Stimulated activated CD8-positive, alpha-beta memory T cell treated with anti-CD3 and anti-CD28 coated beads, Interleukin-4, amount 100 ng/mL, for 48 hours (primary cell): ENCODE measurements at regions not wholly inside any gene's neighbourhood (a gene's known extent, or its start where the extent isn't known, plus 50 kb on each side); places are given as distances from the start of the nearest gene placed in this dataset.

Experiments
- DNase-seq: peaks from one replicate; pipeline ENCODE4 v3.0.0-alpha.2; 2020

DNA sequence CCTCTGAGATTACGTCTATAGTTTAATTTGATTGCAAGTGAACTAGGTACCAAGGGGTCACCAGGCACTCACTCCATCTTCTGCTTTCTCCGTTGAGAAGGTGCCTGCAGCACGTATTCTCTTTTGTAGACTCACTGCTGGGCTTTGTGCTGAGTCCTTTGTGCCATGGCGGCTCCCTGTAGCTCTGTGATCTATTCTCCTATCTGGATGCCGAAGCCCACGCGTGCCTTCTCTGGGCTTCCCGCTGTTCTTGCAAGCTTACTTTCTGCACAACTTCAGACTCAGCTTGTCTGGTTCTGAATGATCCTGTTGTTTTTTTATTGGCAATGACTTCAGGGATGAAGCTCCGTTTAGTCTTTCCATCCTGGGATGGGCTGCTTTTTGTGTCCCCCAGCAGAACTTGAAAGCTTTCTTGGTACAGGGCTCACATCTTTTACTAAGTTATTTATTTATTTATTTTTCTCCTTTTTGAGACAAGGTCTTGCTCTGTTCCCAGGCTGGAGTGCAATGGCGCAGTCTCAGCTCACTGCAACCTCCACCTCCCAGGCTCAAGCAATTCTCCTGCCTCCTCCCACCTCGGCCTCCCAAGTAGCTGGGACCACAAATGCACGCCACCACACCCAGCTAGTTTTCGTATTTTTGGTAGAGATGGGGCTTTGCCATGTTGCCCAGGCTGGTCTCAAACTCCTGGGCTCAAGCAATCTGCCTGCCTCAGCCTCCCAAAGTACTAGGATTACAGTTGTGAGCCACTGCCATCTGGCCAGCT, 100.9 kb upstream of the NKX1-1 start:
- DNase-seq = no peak

DNA sequence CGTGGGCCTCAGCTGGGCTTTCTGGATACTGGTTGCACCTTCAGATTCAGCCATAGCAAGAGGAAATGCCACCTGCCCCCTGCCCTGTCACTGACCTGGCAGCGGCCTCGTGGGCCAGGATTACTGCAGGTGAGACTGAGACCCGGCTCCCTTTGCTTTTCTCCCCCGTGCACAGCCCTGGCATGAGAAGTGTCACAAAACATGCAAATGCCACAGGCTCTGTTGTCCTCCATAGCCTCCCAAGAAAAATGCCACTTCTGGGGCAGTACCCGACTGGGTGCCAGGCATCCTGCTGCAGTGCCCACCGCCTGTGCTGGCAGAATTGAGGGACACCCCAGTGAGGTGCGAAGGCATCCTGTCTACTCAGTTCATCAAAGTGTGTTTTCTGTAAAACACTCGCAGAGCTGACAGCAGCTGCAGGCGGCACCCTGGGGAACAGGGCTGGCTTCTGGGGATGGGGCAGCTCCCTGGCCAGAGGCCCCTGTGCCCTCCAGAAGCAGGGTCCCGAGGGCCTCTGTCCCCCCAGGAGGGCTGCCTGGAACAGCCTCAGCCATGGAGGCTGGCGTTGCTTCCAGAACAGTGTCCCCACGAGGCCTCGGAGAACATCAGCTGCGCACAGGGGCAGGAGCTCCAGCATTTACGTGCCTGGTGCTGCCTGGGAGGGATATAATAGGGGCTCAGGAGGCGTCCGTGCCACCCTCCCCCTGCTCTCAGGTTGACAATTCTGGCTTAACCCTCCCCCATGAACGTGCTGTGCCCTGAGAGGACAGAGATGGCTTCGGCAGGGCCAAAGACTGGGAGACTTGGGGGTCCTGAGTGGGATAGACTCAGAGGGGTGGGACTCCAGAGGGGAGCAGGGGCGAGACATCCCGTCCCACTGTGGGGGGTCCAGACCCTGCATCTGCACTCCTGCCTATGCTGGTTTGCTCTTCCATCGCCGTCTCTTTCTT, 99.5 kb upstream of the NKX1-1 start:
- DNase-seq = no peak

DNA sequence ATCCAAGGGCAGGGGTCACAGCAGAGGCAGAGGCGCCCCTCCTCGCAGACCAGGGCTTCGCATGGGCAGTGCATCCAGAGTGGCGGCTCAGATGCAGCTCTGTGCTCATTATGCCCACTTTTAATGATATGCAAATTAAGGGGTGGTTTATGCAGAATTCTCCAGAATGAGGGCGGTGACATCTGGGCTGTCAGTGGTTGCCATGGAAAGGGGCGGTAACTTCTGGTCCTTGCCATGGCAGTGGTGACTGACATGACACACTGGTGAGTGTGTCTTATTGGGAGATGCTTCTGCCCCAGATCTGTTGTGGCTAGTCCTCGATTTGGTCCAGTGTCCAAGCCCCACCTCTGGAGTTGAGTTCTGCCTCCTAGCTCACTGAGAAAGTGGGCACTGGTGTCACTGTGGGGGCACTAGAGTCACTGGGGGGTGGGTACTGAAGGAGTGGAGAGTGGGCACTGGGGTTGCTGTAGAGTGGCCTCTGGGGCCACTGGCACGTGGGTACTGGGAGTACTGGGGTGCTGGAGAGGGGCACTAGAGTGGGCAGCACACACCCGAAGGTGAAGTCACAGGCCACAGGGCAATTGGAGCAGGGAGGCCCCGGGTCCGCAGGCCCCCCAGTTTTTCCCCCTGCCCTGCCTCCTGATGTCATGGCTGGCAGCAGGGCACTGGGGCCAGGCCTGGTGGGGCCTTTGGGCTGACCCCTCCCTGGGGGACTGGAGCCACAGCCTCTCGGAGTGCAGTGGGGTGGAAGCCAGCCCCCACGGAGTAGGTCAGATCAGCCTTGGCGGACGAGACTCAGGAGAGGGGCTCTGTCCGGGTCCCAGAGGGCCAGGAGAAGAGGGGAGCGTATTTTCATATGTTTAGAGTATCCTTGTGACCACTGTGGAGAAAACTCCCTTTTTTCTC, 98.6 kb upstream of the NKX1-1 start:
- no peak for DNase-seq

DNA sequence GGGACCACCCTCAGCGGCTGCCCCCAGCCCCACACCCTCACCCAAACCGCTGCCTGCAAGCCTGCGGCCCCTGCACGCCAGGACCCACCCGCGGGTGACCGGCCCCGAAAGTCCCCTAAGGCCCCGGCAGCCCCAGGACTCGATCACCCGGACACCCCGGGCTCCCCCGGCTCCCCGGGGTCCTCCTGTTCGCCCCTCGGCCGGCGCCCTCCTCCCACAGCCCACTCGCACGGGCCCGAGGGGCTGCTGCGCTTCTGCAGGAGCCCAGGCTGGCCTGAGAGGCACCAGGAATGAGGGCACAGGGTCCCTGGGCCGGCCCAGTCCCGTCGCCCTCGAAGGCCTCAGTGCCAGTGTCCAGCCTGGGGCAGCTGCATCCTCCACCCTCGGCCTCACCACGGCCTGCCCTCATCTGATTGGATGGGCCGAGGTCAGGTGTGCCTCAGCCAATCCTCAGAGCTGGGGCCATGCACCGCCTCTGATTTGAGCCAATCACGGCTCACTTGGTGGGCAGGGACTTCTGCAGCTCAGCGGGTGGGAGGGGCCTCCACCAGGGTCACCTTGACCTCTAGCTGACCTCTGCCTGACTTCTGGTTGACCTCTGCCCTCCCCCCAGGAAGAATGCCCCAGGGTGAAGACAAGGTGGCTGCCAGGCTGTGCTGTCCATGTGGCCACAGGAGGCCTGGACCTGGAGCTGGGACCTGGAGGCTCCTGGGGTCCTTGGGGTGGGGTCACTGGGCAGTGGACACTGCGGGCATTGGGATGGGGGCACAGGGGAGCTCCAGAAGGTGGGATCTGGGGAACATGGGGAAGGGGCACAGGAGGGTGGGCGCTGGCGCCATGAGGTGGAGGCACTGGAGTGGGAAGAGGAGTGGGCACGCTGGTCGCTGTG, 97.6 kb upstream of the NKX1-1 start:
- no peak for DNase-seq

DNA sequence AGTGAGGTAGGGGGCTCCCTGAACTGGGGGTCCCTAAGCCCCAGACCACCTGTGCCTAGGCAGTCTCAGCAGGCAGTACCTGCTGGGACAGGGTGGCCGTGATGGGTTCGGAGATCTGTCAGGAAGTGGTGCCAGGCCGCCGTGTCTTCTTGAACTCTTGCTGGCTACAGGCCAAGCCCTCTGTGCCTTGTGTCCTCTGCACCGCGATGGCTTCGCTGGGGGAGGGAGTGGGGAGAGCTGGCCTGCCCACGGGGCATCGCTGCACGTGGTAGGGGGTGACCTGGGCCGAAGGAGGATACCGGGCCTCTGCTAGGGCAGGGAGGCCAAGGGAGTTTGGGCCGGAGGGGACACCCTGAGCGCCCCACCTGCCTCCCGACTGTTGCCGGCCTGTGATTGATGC, 96.7 kb upstream of the NKX1-1 start:
- no peak for DNase-seq

DNA sequence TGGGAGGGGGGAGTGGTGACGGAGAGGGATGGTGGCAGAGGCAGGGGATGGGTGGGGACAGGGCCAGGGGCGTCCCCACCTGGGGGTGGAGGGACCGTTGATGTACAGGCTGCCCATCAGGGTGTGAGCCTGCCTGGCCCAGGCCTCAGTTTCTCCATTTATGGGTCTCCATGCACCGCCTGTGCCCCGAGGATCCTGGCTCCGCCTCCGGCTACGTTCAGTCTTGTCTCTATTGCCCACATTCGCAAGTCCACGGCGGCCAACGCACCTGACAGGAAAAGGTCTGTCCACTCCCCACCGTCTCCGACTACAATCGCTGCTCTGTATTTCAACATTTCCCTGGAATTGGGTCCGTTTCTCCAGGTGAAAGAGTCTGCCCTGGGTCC, 96.3 kb upstream of the NKX1-1 start:
- no peak for DNase-seq

DNA sequence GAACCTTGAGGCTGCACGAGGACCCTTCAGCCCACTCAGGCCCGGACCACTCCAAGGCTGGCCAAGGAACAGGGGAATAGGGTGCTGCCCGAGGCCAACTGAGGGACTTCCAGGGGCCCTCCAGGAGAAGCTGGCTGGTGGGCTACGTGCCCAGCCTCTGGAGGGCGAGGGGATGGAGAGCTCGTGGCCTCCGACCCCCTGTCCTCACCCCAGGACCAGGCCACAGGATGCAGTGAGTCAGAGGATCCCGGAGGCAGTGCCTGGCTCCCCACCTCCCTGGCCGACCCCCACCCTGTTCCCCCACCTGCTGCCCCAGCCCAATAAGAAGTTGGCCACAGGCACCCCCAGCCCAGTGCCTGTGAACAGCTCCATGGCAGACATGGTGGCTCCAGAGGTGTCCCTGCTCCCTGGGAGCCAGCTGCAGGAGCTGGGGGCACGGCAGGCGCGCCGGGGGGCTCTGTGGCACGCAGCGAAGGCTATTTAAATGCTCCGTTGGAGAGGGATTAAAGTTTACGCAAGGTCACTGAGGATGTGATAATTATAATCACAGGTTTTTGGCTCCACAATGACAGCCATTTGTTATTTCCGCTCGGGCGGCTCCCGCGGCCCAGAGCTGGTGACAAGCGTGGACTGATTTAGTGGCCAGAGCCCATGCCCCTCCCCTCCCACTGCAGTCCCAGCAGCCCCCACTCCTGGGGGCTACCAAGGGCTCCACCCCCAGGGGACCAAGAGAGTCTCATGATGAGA, 95.7 kb upstream of the NKX1-1 start:
- DNase-seq = no peak

DNA sequence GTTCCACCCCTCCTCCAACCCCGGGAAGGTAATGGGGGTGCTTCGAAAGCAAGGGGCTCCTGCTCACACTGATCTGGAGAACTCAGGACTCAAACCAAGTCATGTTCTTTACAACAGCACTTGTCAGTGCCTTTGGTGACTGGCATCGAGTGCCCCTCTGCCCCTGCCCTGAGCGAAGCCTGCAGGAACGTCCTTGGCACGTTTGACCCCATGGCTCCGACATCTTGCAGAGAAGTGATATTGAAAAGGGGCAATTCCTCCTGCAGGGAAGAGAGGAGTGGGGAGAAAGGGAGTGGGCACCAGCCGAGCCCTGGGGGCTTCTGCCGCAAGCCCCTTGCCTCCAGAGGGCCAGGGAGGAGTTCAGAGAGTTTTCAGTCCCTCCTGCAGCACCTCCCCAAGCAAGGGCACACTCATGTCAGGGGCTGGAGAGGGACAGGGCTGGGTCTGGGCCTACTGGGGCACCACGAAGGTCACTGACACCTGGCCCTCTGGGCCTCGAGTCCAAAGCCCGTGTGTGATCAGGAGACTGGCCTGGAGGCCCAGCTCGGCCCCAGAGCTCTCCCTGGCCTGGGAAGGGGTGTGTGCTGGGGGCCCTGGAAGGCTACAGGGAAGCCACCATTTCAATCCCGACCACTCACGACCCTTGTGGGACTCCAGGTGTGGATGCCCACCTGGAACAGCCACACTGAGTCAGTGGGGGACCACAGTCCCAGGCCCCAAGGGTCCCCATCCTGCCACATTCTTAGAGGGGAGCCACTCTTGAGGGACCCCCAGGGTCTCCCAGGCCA, 94.9 kb upstream of the NKX1-1 start:
- no peak for DNase-seq

DNA sequence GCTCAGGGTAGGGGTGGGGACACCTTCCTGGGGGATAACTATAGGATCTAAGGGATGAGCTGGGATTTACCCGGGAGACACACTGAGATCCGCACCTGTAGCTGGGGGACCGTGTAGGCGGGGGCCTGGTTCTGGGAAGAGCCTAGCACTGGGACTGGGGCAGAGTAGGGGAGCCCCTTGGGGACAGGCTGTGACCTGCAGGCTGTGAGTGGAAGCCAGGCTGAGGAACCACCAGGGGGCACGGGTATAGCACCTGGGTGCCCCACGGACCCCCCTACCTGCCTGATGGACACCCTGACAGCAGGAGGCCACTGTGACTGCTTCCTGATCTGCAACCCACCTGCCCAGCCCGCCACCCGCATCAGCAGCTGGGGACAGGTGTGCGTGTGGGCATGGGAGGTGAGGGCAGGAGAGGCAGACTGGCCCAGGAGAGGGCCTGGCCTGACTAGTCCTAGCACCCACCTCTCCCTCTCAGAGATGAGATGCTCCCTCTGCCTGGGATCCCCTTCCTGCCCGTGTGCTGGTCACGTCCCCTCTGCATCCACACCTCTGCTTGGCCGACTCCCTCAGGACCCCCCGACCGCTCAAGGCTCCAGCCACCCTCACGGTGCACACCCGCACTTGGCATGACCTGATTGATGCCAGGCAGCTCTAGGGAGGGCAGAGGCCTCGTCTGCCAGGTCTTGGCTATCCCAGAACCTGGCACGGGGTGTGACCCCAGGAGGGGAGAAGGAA, 94.2 kb upstream of the NKX1-1 start:
- DNase-seq = no peak

DNA sequence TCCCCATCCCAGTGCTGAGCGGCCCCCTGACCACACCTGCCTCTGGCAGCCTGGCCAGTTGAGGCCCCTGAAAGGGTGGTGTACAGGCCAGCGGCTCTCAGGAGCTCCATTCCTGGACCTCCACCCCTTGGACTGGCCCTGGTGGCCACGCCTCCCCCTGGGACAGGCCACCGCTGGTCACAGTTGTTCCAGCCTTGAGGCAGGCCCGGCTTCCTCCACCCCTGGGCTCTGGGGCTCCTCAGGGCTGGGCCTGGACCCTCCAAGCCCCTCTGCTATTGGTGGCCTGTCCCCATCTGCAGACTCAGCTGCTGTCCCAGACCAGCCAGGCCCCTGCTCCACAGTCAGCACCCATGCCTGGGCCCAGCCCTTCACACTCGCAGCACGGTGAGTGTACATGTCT, 93.2 kb upstream of the NKX1-1 start:
- no peak for DNase-seq

DNA sequence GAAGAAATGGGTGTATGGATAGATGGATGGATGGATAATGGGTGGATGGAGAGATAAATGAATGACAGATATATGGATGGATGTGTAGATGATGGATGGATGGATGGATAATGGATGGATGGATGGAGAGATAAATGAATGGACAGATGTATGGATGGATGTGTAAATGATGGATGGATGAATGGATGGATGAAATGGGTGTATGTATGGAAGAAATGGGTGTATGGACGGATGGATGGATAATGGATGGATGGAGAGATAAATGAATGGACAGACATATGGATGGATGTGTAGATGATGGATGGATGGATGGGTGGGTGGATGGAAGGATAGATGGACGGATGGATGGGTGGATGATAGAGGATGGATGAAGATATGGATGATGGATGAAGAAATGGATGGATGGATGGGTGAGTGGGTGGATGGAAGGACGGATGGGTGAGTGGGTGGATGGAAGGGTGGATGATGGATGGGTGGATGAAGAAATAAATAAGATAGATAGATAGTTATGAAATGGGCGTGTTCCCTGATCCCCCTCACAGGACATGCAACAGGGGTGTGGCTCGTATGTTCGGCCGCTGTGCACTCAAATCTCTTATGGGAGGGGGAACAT, 91.1 kb upstream of the NKX1-1 start:
- DNase-seq = no peak

DNA sequence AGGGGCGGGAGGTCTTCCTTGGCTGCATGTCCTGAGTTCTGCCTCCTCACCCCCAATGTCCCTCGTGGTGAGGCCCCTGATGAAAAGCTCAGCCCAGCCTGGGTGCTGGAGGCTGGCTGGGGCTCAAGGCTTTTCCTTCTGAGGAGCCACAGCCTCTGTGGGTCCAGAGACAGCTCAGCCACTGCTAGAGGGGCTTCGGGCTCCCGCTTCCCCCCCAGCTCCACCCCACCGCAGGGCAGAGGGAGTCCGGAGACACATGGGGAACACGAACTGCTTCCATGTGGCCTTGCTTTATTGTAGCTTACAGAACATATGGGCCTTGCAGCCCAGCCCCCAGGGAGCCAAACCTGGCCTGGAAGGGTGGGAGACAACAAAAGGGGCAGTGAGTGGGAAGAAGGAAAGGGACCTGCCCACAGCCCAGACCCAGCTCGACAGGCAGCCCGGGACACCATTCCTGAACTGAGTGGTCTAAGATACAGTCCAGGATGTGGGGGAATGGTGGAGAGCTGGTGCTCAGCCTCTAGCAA, 89.9 kb upstream of the NKX1-1 start:
- DNase-seq = no peak

DNA sequence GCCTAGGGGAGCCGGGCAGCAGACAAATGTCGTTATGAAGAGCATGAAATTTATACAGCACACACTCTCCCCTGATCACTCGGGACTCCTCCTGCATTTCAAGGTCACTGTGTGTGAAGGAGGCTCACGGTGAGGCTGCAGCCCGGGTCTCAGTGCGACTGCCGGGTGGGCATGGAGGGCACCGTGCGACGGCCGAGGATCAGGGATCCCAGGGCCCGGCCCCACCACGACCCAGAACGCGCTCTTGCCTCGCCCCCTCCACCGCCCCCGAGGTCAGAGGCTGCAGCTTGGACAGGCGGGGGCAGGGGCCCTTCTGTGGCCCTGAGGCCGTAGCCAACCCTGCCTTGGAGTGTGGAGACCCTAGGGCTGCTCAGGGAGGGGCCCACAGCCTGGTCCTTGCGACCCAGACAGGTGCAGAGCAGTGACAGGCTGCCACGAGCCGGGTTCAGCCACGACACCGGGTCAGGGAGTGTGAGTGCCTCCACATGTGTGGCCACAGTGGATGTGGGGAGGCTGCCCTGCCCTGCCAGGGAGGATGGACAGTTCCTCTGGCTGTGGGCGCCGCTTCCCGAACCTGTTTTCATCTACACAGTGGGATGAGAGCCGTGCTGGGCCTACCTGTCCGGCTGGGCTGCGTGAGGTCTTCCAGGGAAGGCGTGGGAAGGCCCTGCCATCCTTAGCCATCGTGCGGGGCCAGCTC, 89.3 kb upstream of the NKX1-1 start:
- no peak for DNase-seq

DNA sequence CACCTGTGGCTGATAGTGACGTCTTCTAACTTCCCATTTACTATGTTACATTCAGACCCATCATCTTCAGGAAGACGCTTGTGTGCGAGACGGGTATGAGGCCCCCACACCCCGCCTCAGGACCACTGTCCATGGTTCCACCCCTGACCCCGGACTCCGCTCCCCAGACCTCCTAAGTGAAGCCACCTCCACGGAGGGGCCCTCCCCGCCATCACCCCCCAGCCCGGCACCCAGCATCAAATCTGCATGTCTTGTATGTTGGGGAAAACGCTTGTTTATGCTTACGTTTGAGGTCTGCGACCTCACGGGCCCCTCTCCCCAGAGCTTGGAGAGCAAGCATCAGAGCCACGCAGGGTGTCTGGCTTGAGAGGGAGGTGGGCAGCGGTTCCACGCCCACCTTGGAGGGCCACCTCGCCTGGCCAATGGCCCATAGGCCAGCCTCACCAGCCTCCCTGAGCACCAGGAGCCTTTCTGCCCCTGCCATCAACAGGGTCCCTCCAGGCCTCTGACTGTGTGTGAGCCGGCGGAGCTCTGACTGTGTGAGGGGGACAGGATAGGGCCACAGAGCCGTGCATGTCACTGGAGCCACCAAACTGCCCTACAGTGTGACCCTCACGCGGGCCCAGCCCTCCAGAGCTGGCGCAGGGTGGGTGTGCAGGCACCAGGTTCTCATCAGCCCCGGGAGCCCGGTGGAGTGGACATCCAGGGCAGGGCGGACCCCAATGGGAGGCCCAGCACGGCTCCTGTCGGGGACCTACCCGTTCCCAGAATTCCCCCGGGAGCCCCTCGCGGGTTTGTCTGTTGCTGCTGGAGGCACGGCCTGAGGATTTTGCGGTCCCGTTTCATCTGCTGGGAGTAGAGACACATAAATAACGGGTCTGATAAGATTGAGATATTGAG, 88.4 kb upstream of the NKX1-1 start:
- no peak for DNase-seq

DNA sequence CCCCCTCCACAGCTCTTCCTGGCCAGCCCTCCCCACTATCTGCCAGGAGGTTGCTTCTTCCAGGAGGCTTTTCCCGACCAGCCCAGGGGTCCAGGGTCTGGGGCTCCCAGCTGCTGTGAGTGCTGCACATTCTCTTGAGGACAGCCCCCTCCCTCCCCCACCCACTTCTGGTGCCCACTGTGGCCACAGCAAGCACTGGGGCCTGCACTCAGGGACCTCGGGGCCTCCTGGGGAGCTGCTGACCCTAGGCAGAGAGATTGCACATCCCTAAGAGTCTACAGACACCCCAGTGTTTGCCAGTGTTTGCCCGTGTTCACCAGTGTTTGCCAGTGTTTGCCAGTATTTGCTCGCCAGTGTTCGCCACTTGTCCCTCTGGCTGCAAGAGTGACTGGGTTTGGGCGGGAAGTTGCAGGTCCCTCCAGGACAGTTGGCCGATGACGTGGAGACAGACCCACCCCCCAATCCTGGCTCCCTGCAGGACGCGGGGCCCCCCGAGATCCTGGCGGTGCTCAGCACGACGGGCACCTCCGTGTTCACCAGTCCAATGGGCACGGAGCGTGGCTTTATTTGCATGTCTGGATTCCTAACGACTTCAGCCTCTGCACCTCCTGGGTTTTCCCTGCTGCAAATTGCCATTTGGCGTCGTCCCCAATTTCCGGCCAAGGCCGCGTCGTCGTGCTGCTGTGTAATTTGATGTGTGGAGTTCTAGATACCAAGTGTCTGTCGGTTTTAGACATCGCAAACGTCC, 87.5 kb upstream of the NKX1-1 start:
- no peak for DNase-seq
